Activated CD8-positive, alpha-beta memory T cell treated with anti-CD3 and anti-CD28 coated beads for 1 hour (primary cell): ENCODE measurements at regions not wholly inside any gene's neighbourhood (a gene's known extent, or its start where the extent isn't known, plus 50 kb on each side); places are given as distances from the start of the nearest gene placed in this dataset.

Experiments
- DNase-seq, 2 donors: peaks; one replicate each; pipeline ENCODE4 v3.0.0-alpha.2; 2020; ENCODE audit warnings: low read depth in 1 of 2; ENCODE audit errors: extremely low read depth in 1 of 2

DNA sequence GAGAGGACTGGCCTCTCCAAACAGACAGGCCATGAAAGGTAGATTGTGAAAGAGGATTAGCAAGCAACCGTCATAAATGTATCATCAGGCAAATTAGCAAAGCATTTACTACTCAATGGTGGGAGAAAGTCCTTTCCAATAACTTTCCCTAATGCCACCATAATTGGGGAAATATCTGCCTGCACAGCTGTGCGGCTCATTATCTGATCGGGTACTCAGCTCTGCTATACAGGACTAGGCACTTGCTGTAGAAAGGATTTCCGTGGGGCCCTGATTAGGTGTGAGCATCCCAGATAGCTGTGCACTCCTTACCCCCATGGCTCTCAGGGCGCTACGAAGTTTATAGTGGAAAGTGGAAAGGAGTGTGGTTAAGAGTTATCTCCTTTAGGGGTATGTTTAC, 309.7 kb upstream of the PLET1 start:
- DNase-seq: no peak

DNA sequence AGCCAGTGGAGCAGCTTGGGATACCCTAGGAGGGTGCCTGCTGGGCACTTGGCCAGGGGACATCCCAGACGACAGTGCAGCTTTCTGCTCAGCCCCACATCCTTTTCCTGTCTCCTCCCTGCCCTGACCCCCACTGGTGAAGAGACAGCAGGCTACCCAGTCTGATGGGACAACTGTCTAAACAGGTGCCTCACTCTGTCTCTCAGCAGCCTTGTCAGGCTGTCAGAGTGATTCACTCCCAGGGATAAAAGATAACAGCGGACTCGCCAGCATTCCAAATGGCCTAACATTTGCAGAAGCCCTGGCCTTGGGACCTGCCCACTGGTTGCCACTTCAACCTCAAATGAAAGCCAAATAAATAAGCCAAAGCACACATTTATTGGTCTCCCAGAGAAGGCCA, 318.6 kb upstream of the PLET1 start:
- no peak for DNase-seq

DNA sequence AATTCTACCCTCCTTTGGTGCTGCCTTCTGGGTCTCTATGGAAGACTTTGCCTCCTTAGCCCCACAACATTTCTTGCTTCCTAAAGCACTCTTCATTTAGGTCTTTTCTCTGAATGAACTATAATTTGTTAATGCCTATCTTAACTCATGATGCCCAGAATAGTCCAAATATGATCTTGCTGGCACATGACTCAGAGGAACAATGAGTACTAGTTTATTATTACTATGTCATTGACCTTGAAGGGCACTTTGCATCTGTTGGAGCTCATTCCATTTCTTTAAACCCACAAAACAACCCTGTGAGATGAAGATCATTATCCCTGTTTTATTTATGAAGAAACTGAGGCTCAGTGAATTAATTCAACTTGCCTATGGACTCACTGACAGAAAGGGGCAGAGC, 320.2 kb upstream of the PLET1 start:
- DNase-seq: no peak

DNA sequence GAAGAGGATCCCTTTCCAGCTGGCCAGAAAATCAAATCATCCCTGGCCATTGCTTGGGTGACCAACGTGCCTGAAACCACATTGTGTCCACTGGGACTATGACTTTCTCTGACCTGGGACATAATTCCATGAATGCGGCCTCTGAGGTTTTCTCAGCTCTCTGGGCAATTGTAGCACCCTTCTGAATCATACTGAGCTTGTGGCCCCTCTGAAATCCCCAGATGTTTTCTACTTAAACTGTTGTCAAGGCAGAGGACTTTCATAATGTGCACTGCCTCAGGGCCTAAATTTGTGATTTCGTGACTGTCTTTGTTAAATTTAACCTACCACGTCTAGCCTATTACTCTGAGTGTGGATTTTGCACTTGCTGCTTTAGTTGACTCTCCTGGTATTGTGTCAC, 321.1 kb upstream of the PLET1 start:
- no peak for DNase-seq

DNA sequence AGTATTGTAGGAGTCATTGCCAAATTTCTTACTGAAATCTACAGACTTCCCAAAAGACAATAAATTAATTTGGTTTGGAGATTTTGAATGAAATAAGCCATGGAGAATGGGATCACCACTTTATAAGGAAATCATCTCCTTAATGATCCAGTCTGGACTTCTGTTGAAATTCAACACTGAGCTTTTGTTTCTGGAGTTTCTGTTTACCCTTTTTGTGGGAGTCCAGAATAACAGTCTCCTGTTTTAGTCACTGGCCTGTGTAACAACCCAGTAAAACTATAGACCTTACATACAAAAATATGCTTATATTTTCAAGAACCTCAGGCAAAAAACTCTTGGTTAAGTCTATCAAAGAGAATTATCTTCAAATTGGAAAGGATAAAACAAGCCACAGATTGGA, 321.7 kb upstream of the PLET1 start:
- no peak for DNase-seq

DNA sequence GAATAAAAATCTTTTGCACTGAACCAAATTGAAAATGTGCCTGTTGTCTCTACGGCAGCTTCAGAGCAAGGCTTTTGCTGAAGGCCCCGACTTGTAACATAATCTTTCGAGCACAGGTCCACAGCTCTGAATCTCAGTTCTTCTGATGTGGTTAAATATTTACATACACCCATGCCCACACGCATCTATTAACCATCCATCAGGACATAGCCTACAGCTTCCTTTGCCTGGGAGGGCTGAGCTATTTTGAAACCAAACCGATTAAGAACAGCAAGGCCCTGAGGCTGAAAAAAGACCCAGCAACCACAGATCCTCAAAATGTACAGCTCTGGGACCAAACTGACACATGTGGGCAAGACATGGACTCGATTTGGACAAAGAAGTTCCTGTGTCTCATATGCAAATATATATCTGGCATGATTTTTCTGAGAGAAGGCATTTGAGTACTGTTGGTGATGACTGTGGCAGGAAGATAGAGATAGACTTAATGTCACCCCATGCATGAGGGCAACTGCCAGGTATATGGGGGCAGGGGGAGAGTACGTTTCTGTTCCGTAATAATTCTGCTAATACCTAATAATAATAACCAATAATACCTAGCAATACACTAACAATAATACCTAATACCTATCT, 322.7 kb upstream of the PLET1 start:
- no peak for DNase-seq

DNA sequence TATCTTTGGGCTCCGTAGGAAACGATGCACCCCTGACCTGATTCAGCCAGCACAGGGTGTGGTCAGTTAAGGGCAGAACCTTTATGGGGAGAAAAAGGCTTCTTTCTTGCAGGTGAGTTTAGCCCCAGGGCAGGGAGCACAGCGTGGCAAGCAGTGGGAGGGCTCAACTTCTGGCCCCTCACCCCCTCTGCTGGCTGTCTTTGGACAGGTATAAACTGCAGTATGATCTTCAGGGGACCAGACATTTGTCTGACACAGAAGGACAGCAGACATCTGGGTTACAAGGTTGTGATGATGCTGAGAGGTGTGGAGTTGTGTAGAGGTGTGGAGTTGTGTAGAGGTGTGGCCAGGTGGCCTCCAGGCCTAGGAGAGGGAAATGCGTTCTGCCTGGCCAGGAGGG, 324.0 kb upstream of the PLET1 start:
- DNase-seq: no peak

DNA sequence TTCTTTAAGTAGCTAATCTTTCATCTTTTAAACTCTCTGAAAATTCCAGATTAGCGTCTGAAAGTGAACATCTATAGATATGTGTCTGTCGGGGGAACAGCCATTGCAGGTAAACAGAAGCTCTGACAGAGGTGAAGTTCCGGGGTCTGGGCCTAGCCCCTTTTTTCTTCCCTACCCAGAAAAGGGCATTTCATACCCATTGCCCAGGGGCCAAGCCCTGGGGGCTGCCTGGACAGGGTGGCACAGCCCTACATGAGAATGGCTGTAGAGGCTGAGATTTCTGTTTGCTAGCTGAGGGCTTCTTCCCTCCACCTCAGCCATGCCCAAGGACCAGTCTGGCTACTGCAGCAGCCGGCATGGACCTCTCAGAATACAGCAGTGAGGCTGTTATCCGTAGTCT, 327.0 kb upstream of the PLET1 start:
- no peak for DNase-seq

DNA sequence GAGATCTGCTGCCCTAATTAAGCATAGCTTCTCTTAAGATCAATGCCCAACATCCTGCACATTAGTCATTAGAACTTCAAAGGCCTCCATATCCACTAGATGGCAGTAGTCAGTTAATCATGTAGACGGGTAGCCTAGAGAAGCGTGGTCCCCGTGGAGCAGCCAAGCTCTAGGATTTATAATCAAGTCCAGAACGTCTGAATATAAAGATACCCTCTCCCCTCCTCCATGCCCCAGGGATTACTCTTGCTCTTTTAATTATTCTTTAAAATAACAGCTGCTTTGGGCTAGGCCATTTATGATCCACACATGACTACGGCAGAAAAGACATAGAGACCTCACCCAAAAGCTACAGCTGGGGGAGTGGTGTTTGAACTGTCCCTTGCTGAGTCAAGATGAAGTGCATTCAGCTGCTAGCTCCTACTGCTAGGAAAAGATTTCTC, 327.6 kb upstream of the PLET1 start:
- DNase-seq: no peak

DNA sequence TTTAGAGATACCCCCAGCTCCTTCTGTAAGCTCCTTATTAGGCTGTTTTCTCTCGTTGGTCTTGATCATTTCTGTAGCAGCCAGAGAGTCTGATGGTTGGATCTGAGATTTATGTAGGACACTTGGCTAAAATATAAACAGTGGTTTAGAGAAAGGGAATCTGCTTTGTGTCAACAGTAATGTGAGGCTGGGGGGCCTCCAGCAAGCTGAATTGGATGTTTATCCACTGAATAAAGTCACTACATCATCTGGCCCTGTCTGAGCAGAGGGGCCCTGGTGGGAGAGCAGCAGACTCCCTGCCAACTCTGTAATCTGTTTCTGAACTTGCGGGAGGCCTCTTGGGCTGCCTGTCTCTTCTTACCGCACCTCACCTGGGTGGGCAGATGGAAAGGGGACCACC, 328.5 kb upstream of the PLET1 start:
- no peak for DNase-seq

DNA sequence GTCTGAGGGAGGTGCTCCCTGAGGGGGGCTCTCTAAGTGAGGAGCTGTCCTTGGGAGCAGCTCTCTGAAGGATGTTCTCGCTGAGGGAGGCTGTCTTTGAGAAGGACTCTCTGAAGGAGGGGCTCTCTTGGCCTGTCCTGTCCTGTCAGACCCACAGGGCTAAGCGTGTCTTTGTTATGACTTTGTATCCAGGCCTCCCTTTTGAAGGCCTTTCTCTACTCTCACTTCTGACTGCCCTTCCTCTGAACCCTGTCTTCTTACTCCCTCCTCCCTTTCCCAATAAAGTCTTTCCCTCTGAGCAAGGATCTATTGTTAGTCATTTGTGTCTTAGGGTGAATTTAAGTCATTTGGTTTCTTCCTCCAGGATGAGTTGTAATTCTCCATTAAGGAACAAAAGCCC, 330.1 kb upstream of the PLET1 start:
- no peak for DNase-seq

DNA sequence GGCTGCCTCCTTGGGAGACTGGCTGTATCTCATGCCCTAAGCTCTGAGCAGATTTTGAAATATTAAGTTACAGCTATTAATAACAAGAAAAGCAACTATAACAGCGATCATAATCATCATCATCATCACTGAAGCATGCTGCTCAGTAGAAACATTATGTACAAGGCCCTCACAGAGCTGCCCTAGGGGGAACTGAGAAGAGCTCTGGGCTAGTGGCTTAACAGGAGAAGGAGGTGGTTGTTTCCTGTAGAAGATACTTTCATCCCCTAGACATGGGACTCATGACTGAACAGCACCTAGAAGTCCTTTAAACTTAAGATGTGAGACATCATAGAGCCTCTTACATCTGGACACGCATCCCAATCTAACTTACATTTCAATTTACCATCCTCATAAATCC, 332.8 kb upstream of the PLET1 start:
- DNase-seq: no peak

DNA sequence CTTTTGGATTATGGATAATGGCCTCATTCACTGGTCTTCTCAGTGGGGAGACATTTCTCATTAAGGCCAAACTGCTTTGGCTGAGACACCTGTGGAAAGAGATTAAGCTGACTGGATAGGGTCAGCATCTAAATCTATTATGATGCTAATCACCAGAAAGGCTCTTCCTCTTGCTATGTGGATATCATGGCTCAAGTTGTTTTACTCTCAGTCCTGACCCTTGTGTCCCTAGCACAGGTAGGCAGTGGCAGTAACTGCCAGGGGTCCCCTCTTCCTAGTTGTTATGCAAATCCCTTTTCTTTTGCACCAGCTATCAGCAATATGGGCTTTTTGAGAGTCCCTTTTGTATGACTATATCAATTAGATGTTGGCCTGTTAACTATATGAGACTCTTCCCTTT, 335.7 kb upstream of the PLET1 start:
- DNase-seq: no peak

DNA sequence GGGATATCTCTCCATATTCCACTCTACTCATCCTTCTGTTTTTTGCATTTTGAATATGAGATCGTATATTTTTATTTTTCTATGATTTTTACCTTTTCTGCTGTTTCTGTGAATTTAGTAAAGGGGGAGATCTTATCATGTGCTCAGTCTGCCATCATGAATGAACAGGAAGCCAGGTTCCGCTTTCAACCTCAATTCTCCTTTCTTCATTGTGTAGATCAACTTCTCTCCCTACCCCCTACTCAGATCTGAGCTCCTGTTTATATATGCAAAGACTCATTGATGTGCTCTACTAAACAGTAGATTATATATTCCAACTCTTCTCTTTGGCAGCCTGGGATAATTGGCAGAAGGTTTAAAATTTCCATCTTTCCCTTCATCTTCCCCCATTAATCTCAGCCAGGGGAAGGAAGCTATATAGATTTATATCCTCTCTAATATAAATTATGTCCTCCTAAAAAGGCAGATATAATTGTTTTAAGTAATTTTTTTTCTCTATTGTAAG, 336.7 kb upstream of the PLET1 start:
- DNase-seq: no peak

DNA sequence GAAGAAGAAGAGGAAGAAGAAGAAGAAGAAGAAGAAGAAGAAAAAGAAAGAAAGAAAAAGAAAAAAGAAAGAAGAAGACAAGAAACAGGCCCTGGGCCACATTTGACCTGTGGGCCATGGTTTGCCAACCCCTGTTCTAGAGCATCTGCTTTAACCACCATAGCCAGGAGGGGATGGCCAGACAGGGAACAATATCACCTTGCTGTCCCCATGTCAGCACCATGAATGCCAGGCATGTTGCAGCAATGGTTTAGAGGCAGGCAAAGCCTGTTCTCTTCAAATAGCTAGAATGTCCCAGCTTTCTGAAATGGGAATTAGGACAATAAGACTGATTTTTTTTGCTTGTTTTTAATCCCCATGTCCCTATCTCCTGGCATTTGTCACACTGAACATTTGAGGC, 338.6 kb upstream of the PLET1 start:
- no peak for DNase-seq

DNA sequence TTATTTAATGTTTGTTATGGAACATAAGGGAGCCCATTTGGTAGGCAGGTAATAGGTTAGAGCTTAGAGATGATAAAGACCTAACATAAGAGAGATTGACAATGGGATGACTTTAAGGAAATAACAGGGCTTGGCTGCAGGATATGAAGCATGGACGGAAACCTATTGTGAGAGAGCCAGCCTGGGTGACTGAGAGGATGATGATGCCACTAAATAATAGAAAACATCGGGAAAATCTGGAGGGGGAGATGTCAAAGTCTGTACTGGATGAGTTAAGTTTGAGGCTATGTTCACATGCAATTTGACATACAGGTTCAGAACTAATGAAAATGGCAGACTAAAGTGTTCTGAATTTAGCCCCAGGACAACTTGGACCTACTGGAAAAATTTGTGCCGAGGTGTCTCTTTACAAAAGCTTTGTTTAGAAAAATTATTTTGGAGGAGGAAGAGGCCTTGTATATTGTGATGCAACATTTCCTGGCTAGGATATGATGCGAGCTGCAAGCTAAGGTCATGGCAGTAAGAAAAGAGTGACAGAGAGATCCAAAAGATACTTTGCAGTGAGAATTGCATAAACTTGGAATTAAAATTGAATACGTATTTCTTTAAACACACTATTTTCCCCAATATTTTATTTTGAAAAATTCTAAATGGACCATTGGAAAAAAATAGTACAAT, 339.3 kb upstream of the PLET1 start:
- no peak for DNase-seq

DNA sequence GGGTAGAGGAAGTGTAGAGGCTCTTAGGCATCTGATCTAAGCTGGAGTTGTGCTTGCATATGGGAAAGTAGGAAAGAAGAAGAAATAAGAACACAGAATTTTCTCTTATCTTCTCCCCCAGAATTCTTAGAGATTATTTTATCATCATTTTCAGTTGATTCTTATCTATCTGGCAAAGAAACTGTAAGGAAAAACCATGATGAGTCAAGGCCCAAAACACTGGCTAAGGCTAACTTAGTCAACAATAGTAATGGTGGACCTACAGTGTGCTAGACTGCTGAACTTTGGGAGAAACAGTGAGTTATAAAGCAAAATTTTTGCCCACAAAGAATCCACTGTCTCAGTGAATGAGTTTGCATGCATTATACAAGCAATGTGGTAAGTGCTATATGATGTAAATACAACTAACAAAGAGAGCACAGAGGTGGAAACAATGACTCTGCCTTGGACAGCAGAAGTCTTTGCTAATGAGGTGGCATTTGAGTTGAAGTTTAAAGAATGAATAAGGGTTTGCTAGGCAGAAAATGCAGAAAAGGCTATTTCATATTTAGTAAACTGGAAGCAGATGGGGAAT, 344.5 kb upstream of the PLET1 start:
- DNase-seq: no peak

DNA sequence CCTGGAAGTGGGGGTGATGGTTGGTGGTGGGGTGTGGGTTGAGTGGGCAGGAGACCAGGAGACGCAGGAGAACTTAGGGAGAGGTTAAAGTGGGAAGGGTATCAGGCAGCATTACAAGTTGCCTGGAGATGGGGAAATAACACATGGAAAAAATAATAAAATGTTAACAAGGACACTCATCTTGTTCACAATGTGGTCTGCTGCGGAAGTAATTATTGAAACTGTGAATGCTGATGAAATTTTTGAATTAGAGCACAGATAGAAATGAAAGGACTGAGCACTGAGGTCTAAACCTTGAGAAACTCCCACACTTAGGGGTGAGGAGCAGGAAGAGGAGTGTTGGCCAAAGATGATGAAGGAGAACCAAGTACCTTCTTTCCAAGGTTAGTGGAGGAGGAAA, 346.0 kb upstream of the PLET1 start:
- DNase-seq: no peak

DNA sequence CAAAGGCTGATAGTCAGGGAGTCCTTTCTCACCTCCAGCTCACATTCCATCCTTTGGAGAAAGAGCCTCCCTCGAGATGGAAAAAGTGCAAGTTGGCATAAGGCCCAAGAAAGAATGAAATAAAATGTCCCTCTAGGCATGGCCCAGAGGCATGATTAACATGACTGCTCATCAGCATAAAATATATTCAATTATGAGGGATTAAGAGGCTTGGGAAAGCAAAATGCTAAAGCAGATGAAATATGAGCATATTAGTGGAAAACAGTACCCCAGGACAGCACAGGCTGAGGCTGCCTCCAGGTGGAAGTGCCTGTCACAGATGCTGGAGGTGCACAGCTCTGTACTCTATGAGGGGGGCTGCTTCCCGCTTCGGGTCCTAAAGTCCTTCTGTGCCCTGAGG, 347.8 kb upstream of the PLET1 start:
- DNase-seq: no peak

DNA sequence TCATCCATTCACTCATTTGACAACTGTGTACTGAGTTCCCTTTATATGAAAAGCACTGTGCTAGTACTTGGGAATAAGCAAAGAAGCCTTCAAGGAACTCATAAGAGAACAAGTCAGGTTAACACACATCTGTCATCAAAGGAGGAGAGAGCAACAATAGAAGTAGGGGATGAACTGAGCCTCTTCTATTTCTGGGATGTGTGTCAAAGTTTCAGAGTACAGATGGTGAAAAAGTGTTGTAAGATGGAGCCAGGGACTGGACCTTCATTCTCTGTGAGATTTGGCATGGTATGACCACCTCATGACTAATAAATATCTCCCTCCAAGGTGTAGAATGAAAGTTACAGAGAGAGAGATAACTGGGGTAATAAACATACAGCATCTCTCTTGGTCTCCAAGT, 349.8 kb upstream of the PLET1 start:
- no peak for DNase-seq

DNA sequence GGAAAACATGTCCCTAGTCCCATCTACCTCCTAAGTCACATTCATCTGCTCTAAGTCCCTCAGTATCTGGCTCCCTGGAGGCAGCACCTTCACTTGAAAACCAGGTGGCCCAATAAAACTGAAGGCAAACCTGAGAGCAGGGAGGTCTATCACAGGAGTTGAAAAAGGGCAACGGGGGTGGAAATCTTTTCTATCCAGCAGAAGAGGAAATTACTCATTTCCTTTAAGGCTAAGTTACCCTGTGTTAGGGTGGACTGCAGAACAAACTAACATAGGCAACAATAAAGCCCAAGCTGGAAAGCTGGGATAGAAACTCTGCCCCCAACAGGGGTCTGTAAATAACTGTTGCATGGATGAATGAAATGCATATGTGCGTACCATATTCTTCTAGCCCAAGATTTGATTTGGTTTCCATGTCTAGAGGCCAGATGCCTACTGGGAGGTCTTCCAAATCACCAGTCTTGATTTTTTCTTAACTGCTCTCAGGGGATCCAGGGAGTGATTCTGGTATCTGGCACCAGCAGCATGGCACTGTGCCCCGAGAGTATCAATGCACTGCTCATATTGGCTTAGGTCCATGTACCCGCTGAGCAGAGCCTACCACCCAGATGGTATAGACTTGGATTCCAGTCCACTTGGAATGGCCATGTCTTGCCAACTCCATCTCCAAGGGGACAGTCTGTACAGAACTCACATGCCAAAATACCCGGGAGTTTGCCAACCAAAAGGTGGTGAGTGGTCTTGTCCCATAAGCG, 350.0 kb upstream of the NCAM1 start:
- no peak for DNase-seq

DNA sequence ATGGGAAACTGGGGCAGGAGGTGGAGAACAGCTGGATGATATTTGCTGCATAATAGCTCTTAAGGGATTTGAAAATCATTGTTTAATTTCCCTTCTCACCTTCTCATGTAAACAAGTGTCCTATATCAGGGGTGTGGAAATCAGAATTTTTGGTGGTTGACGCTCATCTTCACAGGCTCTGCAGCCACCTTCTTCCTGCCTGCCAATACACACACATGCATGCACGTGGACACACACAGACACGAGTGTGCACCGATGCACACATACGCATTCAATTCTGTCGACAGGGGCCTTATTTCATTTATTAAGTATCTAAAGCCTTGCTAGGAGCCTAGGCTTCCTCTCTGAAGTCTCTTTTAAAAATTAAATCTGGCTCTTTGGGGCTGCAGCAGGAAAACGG, 349.4 kb upstream of the NCAM1 start:
- no peak for DNase-seq
